Hematopoietic multipotent progenitor cell (in vitro differentiated cells): ENCODE measurements at regions not wholly inside any gene's neighbourhood (a gene's known extent, or its start where the extent isn't known, plus 50 kb on each side); places are given as distances from the start of the nearest gene placed in this dataset.

Experiments
- DNase-seq, 3 donors: peaks; one replicate each; pipeline ENCODE4 v3.0.0-alpha.2; 2011 to 2015; ENCODE audit warnings: low read depth in 2 of 3, low spot score in 2 of 3

DNA sequence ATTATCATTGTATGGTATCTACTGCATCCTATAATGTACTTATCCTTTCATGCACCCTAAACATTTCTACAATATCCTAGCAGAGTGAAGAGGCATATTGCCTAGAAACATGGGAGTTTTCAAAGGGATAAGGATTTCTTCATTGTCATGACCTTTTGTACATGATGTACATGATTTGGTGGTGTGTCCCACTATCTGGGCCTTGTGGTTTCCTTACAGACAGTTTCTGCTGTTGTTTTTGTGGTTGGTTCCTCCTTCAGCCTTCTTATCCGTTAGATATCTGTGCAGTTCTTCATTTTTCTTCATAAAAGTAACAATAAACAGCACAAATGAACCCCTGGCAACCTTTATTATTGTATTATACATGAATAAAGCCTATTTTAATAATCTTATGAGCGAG lies 70.4 kb upstream of the BACH1 start:
- peak in 1 of 3 donors; percentile 46 for DNase-seq

DNA sequence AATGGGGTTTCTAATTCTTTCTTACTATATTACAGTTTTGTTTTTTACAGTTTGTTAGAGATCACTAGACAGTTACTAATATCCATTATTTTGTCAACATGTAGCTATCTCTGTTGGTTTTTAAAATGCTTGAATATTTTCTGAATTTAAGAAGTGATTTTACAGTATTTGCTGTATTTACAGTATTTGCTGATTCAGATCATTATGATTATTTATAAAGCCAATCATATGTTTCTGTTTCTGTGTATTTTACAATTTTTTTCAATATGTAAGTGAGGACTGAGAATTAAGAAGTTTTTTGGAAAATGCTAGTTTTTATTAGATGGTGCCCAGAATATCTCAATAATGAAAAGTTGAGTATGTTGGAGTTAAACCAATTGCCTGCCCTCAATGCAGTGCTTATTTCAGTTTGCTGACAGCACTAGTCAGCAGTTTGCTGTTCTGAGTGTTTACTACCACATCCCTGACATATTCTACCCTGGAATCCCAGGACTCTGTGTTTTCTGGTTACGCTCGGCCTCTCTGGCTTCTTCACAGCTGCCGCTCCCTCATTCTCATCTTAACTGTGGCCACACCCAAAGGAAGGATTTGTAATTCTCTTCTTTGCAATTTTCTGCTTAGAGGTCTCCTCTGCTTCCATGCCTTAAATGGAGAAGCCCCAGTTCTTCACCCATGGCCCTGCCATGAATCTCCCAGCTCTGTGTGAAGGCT lies 68.0 kb upstream of the BACH1 start:
- no peak for DNase-seq

DNA sequence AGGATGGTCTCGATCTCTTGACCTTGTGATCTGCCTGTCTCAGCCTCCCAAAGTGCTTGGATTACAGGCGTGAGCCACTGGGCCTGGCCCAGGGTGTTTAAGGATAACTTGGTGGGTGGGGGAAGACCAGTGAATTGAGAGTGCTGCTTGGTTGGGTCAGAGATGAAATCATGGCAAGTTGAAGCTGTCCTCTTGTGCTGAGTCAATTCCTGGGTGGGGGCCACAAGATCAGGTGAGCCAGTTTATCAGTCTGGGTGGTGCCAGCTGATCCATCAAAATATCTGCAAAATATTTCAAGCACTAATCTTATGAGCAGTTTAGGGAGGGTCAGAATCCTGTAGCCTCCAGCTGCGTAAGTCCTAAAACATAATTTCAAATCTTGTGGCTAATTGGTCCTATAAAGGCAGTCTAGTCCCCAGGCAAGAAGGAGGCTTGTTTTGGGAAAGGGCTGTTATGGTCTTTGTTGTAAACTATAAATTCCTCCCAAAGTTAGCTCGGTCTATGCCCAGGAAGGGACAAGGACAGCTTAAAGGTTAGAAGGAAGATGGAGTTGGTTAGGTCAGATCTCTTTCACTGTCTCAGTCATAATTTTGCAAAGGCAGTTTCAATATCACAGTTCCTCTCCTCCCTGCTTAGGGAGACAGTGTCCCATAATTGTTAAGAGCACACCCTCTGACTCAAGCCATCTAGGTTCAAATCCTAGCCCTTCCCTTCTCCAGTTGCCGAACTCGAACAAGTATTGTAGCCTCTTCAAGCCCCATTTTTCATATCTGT lies 66.8 kb upstream of the BACH1 start:
- DNase-seq, result no peak

DNA sequence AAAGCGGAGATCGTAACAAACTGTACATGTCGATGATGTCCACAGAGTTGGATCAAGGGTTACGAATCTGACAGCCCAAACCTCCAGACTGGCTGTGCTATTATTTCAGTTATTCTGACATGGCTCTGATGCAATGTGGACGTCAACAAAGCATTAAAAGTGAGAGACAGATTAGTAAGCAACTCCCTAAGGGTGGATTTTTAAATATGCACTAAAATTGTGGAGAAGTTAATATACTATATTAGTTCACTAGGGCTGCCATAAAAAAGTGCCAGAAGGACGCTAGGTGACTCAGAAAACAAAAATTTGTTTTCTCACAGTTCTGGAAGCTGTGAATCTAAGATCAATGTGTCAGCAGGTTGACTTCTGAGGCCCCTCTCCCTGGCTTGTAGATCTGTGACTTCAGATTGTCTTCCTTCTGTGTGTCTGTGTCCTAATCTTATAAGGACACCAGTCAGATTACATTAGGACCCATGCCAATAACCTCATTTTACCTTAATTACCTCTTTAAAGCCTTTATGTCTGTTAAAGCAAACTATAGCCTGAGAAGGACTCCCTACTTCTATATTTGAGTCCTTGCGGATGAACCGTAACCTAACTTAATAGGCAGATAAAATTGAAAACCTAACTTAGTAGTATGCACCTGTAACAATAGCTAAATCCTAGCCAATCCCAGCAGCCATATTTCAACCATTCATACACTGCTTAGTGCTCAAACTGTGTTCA lies 66.0 kb upstream of the BACH1 start:
- DNase-seq, result no peak

DNA sequence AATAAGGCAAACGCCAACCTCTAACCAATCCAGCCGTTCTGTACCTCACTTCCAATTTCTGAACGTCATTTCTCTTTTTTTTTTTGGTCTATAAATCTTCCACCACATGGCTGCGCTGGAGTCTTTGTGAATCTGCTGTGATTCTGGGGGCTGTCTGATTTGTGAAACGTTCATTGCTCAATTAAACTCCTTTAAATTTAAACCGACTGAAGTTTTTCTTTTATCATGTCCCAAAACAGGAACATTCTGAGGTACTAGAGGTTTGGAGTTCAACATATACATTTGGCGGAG lies 65.5 kb upstream of the BACH1 start:
- peak in 2 of 3 donors; percentile 36 to 78 for DNase-seq

DNA sequence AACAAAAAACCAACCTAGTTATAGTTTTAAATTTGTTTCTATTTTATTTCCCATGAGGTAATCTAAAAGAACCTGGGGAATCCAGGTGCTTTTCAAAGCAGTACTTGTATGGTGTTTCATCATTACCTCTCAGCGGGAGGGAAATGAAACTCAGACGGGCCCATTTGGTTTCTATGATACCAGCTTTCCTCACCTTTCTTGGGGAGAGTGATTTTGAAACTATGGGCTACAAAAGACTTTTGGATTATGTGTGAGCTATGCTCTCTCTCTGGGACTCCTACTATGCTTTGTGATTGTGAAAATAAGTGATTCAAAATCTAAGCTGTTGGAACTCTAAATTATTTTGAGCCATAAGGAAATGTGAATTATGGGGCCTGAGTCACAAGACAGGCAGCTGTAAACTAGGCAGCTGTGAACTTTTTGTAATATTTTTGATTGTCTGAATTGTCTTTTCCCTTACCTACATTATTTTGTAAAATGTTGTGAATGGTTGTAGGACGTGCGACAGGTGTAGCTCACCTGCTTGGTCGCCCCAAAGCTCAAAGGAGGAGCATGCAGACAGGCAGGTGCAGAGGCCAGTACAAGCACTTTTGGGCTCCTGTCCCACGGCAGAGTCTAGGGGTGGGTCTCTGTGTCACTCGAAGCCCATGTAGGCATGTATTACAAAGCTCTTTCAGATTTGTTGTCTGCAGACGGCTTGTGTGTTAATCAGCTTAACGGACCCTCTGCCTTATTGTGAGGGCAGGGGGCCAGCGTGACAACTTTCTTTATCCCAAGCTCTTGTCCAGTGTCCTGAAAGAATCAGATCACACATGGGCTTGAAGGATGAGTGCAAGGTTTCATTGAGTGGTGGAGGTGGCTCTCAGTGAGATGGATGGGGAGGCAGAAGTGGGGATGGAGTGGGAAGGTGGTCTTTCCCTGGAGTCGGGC lies 64.8 kb upstream of the BACH1 start:
- no peak for DNase-seq

DNA sequence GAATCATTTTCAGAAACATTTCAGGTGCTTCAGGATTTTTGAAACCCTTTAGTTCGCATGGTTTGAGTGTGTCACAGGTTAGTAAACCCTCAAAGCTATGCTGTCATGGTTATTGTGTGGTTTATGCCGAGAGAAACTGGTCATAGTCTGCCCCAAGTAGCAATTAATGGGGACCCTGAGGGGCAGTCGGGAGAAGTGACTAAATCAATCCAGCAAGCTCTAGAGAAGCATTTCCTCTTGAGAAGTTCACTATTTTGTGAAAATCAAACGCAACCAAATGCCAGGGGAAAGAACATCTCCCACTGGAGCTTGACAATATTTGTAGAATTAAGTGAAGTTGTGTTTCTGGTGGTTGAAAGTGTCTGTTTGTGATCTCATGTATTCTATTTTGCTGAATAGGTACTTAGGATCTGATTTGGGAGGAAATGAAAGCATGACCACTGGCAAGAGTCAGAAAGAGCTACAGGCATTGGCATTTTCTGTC lies 63.0 kb upstream of the BACH1 start:
- no peak for DNase-seq

GRCh38 chr21:29236201-29236600 lies 62.5 kb upstream of the BACH1 start:
- no peak for DNase-seq

- DNase-seq, result no peak
Measured at GRCh38 chr21:29237110-29238052, 61.3 kb upstream of the BACH1 start.

- DNase-seq, result no peak
Measured at GRCh38 chr21:29238053-29238966, 60.4 kb upstream of the BACH1 start.

DNA sequence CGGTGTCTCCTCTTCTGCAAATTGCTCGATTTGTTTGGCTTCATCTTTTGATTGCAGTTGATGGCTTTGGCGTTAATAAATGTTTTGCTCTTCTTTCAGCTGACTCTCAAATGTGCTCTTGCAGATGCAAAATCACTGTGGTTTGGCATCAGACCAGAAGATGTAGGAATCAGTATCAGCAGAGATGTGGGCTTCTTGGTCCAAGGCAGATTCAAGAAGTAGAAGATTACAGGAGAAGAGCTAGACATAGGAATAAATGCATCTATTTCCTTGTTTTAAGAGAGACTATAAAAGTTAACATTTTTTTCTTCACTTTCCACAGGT lies 59.8 kb upstream of the BACH1 start:
- DNase-seq, result peak in 2 of 3 donors; percentile 84 to 96

DNA sequence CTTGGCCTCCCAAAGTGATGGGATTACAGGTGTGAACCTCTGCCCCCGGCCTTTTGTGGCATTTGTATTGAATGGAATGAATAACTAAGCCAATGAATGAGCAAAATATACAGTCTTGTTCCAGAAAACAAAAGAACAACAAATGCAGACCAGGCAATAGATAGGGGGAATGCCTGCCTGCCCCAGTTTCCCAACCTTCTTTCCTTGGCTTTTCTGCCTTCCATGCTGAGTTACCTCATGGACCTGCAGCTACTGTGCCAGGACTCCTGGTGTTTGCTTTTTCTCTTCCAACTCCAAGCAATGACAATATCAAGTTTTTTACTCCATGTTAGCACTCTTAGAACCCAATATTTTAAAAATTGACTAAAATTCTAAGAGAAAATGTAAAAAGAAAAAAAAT lies 58.6 kb upstream of the BACH1 start:
- no peak for DNase-seq

GRCh38 chr21:29242201-29242600 lies 56.5 kb upstream of the BACH1 start:
- DNase-seq, result no peak

GRCh38 chr21:29243188-29243587 lies 55.5 kb upstream of the BACH1 start:
- no peak for DNase-seq

GRCh38 chr21:29245104-29245643 lies 53.5 kb upstream of the BACH1 start:
- no peak for DNase-seq

DNA sequence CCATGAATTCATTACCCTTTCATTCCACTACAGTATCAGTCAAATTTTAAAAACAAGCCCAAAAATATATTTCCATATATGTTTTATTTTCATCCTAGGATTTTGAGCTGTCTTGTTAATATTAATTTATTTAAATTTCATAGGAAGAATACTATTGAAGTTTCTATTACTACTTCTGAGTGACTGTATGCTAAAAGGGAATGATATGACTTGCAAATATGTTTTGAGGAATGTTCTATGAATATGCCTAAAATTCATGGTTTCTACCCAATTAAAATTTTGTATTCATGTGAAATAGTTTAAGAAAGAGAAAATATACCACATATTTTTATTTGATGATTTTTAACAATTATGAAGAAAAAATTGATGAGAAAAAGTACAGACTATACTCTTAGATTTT lies 52.9 kb upstream of the BACH1 start:
- DNase-seq, result no peak

GRCh38 chr21:29246614-29247013 lies 52.1 kb upstream of the BACH1 start:
- DNase-seq, result no peak

DNA sequence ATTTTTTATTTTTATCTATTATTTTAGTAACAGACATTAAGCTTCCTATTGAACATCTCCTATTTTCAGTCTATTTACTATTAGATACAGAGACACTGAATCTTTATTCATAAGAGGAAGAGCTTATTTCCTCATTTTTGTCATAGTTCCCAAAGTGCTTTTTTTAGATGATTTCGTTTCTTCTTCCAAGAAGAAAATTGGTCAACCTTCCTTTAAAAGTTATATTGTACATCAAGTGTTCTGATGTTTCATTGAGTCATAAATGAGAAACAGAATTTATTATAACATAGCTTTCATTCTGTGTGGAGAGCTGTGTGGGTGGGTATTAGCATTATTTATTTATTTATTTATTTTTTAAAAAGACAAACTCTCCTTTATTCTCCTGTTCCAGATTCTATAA lies 50.6 kb upstream of the BACH1 start:
- DNase-seq, result no peak
